ENCODE measurements at regions not wholly inside any gene's neighbourhood (a gene's known extent, or its start where the extent isn't known, plus 50 kb on each side); places are given as distances from the start of the nearest gene placed in this dataset.

- no peak for ATAC-seq
- TF ChIP-seq RARB (CRISPR knock-in tag; IDR thresholded peaks at IDR 0.05) (no peak), TOX (CRISPR knock-in tag; IDR thresholded peaks at IDR 0.05; ENCODE audit: borderline replicate concordance) (no peak), OSR1 (CRISPR knock-in tag; IDR thresholded peaks at IDR 0.05) (no peak), TCF4 (CRISPR knock-in tag; IDR thresholded peaks at IDR 0.05; ENCODE audit: borderline replicate concordance) (no peak), ZNF70 (CRISPR knock-in tag; IDR thresholded peaks at IDR 0.05) (no peak), ZFP30 (CRISPR knock-in tag; IDR thresholded peaks at IDR 0.05) (no peak), ESRRG (CRISPR knock-in tag; IDR thresholded peaks at IDR 0.05) (no peak), ZNF8 (CRISPR knock-in tag; IDR thresholded peaks at IDR 0.05) (no peak), ARNTL (CRISPR knock-in tag; IDR thresholded peaks at IDR 0.05; ENCODE audit: borderline replicate concordance, low read depth) (no peak)
- TF ChIP-seq, protein P1, sequence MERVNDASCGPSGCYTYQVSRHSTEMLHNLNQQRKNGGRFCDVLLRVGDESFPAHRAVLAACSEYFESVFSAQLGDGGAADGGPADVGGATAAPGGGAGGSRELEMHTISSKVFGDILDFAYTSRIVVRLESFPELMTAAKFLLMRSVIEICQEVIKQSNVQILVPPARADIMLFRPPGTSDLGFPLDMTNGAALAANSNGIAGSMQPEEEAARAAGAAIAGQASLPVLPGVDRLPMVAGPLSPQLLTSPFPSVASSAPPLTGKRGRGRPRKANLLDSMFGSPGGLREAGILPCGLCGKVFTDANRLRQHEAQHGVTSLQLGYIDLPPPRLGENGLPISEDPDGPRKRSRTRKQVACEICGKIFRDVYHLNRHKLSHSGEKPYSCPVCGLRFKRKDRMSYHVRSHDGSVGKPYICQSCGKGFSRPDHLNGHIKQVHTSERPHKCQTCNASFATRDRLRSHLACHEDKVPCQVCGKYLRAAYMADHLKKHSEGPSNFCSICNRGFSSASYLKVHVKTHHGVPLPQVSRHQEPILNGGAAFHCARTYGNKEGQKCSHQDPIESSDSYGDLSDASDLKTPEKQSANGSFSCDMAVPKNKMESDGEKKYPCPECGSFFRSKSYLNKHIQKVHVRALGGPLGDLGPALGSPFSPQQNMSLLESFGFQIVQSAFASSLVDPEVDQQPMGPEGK (CRISPR knock-in tag; IDR thresholded peaks at IDR 0.05; ENCODE audit: borderline replicate concordance) = no peak
Observed at GRCh38 chr3:30122359-30122758, 484.0 kb upstream of the TGFBR2 start.

DNA sequence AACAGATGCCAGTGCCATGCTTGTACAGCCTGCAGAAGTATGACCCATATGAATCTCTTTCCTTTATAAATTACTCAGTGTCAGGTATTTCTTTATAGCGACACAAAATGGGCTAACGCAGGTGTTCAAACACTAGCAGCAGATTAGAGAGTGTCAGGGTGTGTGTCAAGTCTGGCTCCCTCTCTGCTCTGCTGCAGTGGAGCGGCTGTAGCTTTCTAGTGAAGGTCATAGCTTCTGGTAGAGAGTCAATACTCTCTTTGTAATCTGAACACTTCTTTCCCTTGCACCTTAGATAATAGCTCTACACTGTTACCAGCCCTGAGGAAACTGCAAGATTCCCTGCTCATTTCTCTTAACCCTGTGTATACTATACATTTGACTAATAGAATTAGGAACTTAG is 483.2 kb upstream of the TGFBR2 start:
- TF ChIP-seq ARNTL (CRISPR knock-in tag; IDR thresholded peaks at IDR 0.05; ENCODE audit: borderline replicate concordance, low read depth) (no peak), ZNF8 (CRISPR knock-in tag; IDR thresholded peaks at IDR 0.05) (no peak), CSRNP3 (CRISPR knock-in tag; IDR thresholded peaks at IDR 0.05) (no peak), ZNF70 (CRISPR knock-in tag; IDR thresholded peaks at IDR 0.05) (no peak), GLIS3 (CRISPR knock-in tag; IDR thresholded peaks at IDR 0.05) (no peak), ZNF565 (CRISPR knock-in tag; conservative IDR thresholded peaks at IDR 0.05; ENCODE audit: low read depth) (no peak), ISL1 (CRISPR knock-in tag; IDR thresholded peaks at IDR 0.05) (no peak), ZFP30 (CRISPR knock-in tag; IDR thresholded peaks at IDR 0.05) (no peak), ZFP3 (CRISPR knock-in tag; IDR thresholded peaks at IDR 0.05) (no peak)
- TF ChIP-seq, protein P1 (CRISPR knock-in tag; IDR thresholded peaks at IDR 0.05; ENCODE audit: borderline replicate concordance) = no peak
- TF ChIP-seq, protein P2, sequence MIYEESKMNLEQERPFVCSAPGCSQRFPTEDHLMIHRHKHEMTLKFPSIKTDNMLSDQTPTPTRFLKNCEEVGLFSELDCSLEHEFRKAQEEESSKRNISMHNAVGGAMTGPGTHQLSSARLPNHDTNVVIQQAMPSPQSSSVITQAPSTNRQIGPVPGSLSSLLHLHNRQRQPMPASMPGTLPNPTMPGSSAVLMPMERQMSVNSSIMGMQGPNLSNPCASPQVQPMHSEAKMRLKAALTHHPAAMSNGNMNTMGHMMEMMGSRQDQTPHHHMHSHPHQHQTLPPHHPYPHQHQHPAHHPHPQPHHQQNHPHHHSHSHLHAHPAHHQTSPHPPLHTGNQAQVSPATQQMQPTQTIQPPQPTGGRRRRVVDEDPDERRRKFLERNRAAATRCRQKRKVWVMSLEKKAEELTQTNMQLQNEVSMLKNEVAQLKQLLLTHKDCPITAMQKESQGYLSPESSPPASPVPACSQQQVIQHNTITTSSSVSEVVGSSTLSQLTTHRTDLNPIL (CRISPR knock-in tag; IDR thresholded peaks at IDR 0.05; ENCODE audit: low read depth) = no peak
- ATAC-seq = no peak

DNA sequence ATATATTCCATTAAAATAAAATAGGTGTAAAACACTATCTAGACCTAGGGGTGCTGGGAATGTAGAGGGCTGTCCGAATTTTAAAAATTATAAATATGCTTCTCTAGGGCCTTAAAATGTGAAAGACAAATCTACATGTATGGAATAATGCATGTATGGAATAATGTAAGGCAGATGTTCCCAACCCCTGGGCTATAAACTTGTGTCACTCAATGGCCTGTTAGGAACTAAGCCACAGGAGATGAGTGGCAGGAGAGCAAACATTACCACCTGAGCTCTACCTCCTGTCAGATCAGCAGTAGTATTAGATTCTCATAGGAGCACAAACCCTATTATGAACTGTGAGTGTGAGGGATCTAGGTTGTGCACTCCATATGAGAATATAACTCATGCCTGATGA is 482.6 kb upstream of the TGFBR2 start:
- no peak for ATAC-seq

More for the DNA sequence above, 482.6 kb upstream of the TGFBR2 start:
- TF ChIP-seq ARNTL (CRISPR knock-in tag; IDR thresholded peaks at IDR 0.05; ENCODE audit: borderline replicate concordance, low read depth) (no peak), TCF4 (CRISPR knock-in tag; IDR thresholded peaks at IDR 0.05; ENCODE audit: borderline replicate concordance) (no peak), BACH2 (CRISPR knock-in tag; IDR thresholded peaks at IDR 0.05; ENCODE audit: borderline replicate concordance) (no peak), TSHZ2 (CRISPR knock-in tag; IDR thresholded peaks at IDR 0.05) (no peak), OSR1 (CRISPR knock-in tag; IDR thresholded peaks at IDR 0.05) (no peak), TOX (CRISPR knock-in tag; IDR thresholded peaks at IDR 0.05; ENCODE audit: borderline replicate concordance) (no peak)

Data from SK-N-SH treated with all-trans-retinoic acid at 6 μM for 48 hours (cell line).